GM19328 (cell line): ENCODE measurements at regions not wholly inside any gene's neighbourhood (a gene's known extent, or its start where the extent isn't known, plus 50 kb on each side); places are given as distances from the start of the nearest gene placed in this dataset.
"Not testable (repeated sequence)": the region's sequence is repeated elsewhere in the genome, so short reads cannot be mapped to it uniquely, and the experiment has no call there.

Source experiments
- ATAC-seq: cut with Tn5 transposase; IDR thresholded peaks from one replicate; pipeline ENCODE4 v1.9.1; 2021; ENCODE audit warnings: mild to moderate bottlenecking, moderate library complexity; ENCODE audit not compliant: unreplicated experiment

DNA sequence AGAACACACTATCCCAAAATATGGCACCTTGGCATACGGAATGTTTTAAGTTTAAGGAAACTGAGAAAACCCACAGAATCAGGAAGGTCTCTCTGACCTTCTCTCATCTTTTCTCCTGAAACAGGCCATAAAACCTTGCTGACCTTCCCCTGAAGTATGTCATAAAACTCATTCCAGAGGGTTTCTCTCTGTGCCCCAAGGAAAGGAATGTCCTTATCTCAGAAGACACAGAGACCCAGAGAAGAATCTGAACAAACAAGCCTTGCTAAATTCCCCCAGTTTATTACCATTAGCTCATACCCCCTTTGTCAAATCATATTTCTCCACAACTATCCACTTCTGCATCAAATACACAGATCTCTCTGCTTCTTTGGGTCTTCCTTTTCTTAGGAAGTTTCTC lies 603.1 kb downstream of the MCTP2 start:
- ATAC-seq, result no peak

DNA sequence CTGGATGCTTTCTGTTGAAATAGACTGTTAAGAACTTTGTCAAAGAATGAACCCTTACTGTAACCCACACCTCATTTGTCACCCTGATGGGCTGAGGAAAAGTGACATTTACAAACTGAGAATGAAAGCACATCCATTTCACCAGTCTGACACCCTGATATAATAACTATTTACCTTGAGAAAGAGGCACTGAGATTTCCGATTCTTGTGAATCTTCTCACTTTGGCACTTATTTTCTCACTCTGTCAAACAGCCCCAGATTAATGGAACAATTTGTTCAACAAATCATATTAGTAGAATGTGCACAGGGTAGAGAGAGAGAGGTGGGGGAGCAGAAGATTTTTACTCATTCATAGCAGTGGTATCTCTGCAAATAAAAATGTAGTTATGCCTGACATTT lies 606.9 kb downstream of the MCTP2 start:
- no peak for ATAC-seq

DNA sequence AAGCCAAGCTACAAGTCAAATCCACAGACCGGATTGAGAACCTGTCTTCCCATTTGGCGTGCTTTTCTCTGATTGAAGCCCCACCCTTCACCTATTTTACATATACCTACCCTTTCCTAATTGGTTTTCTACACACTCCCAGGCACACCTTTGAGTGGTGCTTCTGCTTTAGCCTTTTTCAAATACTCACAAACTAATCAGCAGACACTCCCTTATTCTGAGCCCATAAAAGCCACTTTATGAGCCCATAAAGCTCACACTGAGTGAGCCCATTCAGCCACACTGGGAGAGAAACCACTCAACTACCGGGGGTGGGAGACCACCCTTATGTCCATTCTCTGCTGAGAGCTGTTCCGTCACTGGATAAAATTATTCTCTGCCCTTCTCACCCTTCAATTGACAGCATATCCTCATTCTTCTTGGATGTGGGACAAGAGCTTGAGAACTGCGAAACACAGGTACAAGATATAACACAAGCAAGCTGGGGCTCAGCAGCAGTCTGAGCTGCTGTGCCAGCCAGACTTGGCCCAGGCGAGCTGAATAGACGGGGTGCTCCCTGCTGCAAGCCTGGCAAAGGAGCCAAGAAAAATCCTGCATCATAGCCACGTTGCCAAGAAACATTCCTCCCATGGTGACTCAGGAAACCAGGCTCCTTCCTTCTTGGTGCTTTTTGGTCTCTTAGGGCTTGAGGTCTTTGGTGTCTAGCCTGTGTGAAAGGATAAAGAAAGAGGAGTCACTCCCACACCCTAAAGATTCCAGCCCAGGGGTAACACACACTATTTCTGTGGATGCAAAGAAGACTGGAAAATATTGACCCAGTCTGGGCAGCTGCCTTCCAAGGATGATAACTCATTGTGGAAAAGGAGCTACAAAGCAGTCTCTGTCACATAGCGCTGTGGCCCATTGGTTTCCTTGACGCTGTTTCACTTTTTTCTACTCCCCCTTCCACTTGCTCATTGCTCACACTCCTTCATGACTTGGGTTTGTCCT lies 609.7 kb downstream of the MCTP2 start:
- no peak for ATAC-seq

DNA sequence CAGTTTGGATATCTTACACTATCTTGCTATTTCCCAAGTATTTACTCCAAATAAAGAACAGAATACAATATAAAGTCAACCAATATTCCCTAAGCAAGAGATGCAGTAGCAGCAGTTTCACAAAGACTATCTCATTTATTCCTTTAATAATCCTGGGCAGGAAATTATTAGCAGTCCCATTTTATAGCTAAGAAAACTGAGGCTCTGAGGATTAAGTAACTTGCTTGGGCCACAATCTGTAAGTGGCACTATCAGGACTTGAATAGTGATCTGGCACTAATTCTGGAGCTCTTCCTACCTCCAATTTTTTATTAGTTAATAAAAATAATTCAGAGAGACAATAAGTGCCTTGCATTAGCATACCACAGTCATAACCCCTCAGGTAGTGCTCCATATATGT lies 611.7 kb downstream of the MCTP2 start:
- no peak for ATAC-seq

DNA sequence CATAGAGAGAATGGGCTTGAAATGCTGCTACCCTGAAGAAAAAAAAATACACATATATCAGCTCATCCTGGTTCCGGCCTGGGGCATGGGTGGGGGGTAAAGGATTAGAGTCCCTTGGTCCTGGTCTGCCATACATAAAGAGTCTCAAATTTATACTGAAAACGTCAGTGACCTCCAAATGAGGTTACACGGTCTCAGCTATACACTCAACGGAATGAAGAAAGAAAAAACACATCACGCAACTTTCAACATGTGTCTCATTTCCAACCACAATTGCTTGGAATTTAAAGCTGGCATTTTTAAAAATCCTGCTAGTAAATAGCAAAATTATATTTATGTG lies 612.8 kb downstream of the MCTP2 start:
- no peak for ATAC-seq

DNA sequence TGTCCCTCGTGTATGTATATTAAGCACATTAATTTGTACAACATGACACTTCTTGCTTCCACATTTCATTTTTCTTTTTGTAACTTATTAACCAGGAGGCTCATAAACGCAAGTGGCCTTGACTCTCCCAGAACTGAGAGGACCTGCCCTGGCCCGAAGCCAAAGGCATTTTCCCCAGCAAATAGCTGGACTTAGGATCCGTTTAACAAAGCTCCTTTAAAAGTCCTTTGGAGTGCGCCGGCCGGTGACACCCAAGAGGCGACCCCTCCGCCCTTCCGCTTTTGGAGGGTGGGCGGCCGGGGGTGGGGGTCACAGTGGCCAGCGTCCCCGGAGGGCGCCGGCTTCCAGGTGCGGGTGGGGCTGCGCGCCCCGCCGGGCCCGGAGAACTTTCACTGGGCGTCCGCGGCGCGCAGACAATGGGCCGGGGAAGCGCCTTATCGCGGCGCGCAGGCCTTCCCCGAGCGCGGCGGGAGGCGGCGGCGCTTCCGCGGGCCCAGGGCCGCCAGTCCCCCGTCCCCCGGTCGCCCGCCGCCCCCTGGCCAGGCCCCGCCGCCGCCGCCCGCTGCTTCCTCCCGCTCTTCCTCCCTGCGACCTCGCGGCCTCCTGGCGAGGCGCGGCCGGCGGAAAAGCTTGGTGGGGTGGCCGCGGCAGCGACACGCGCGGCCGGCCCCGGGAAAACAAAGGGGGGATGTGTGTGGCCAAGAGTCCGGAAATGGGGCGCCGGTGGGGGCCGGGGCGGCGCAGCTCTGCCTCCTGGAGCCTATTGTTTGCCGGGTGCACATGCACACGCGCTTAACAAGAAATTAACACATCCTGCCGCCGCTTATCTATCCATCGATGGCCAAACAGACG lies 613.4 kb downstream of the MCTP2 start:
- no peak for ATAC-seq

DNA sequence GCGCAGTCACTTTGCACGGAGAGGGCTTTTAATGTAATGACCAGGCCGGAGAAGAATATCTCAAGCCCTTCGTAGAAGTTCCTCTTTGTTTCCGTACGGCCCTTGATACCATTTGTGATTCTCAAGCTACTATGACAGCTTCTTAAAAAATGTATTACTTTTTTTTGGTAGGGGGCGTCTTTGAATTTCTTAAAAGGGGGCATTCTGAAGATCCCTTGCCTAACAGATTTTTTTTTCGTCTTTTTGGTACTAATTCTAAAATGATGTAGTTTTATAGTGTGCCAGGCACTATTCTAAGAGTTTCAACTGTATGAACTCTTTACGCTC lies 614.0 kb downstream of the MCTP2 start:
- no peak for ATAC-seq

DNA sequence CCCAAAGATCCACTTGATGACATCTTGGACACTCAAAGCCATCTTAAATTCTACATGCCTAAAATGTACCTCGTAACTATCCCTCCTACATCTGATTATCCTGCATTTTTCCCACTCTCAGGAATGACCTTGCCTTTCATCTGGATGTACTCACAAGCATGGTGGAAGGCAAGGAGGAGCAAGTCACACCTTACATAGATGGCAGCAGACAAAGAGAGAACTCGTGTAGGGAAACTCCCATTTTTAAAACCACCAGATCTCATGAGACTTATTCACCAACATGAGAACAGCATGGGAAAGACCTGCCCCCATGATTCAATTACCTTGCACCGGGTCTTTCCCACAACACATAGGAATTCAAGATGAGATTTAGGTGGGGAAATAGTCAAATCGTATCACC lies 616.0 kb downstream of the MCTP2 start:
- no peak for ATAC-seq

DNA sequence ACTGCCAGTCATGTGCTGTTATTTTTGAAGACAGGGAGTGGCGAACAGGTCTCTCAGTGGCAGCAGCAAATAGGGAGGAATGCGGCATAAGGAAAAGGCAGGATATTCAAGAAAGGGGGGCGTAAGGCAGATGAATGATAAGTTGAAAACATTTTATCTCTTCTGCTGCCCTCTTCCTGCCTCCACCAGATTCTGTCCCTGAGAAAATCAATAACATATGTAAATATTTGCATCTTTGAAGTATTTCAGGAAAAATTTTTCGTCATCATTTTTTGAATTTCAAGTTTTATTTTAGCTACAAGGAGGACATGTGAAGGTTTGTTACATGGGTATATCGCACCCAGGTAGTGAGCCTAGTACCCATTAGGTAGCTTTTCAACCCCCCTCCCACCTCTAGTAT lies 616.7 kb downstream of the MCTP2 start:
- ATAC-seq, result no peak

DNA sequence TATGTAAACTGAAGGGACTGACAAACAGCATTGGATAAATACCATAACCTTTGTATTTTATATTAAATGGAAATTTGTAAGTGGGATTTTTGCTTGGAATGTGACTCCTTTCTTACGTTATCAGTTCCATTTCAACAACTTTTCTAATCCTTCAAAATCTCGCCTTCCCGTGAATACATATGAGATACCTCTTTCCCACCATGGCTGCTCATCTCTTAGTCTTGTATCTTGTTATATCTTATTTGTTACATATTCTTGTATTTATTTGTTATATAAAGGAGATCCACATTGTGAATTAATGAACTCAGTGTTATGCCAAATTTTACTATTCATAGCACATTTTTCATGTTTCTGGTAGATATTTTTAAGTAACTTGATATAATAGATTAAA lies 623.7 kb downstream of the MCTP2 start:
- no peak for ATAC-seq

DNA sequence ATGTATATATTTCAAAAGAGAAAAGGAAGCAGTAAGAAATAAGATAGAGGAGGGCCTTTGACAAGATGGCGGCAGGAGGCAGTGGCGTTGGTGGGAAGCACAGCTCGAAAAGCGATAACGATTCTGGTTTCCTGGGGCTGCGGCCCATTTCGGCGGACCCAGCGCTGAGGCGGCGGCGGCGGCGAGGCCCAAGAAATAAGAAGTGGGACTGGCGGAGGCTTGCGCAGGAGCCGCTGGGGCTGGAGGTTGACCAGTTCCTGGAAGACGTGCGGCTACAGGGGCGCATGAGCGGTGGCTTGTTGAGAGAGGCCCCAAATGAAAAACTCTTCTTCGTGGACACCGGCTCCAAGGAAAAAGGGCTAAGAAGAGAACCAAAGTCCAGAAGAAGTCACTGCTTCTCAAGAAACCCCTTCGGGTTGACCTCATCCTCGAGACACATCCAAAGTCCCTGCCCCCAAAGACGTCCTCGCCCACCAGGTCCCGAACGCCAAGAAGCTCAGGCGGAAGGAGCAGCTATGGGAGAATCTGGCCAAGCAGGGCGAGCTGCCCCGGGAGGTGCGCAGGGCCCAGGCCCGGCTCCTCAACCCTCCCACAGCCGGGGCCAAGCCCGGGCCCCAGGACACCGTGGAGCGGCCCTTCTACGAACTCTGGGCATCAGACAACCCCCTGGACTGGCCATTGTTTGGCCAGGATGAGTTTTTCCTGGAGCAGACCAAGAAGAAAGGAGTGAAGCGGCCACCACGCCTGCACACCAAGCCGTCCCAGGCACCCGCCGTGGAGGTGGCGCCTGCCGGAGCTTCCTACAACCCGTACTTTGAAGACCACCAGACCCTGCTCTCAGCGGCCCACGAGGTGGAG lies 624.3 kb downstream of the MCTP2 start:
- ATAC-seq, result no peak

DNA sequence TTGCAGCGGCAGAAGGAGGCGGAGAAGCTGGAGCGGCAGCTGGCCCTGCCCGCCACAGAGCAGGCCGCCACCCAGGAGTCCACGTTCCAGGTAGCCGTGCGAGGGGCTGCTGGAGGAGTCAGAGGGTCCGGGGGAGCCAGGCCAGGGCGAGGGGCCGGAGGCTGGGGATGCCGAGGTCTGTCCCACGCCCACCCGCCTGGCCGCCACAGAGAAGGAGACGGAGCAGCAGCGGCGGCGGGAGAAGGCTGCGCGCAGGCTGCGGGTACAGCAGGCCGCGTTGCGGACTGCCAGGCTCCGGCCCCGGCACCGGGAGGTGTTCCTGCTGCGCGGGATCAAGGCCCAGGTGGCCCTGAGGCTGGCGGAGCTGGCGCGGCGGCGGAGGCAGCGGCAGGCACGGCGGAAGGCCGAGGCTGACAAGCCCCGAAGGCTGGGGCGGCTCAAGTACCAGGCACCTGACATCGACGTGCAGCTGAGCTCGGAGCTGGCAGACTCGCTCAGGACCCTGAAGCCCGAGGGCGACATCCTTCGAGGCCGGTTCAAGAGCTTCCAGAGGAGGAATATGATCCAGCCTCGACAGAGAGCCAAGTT lies 625.0 kb downstream of the MCTP2 start:
- no peak for ATAC-seq

DNA sequence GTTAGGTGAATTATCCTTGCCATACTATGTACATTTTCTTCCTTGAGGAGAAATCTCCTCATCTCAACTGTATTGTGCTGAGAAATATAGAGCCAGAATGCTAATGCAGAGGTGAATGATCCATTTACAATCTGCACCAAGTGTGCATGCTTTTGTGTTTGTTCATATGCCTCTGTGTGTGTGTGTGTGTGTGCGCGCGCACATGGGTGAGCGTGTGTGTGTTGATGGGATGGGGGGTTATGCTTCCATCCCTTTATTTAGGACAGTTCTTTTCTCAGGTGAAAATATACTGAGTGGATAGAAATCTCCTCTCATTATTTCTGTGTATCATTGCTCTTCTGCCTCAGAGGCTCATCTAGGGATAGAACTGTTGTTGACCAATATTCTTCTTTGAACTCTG lies 626.1 kb downstream of the MCTP2 start:
- ATAC-seq, result no peak

DNA sequence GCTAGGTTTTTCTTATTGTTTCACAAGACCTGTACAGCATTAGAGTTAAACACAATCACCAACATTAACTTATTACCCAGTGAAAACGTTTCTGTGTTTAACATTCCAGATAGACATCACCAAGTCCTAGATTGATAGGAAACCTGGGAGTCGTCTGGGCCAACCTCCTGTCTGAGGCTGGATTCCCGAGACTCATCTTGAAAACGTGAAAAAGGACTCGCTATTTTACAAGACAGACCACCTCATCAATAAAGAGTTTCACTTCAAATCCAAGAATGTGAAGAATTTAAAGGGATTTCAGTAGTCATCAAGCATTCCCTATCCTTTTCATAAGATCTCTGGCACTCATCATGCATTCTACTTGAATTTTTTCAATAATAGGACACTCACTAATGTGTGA lies 626.6 kb downstream of the MCTP2 start:
- ATAC-seq, result no peak

DNA sequence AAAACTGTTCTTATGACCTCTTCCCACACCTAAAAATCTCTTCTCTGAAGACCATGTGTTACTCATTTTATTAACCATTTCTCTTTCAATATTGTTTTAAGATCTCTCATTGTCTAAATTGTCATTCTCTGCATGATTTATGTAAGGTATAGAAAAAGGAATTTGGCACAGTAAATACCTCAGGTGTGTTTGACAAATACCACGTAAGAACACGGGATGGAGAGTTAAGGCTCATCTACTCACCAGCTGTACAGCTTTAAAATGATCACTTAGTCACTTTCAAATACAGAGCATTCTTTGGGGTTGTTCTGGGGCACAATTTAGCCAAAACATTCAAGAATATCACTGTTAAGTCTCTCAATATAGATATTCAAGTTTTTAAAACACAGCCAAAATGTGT lies 627.1 kb downstream of the MCTP2 start:
- ATAC-seq, result no peak

DNA sequence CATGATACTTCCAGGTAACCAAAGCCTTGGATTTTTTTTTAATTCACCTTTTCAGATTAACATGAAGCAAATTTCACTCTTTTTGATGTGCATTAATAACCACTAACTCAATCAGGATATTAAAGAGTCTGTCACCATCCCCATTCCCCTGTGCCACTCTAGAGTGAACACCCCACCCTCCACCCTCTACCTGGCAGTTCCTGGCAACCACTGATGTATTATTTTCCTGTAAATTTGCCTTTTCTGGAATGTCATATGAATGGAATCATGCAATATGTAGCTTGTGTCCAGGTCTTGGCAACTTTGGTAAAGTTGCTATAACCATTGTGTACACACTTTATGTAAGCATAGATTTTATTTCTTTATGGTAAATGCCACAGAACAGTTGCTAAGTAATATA lies 627.6 kb downstream of the MCTP2 start:
- ATAC-seq, result no peak

DNA sequence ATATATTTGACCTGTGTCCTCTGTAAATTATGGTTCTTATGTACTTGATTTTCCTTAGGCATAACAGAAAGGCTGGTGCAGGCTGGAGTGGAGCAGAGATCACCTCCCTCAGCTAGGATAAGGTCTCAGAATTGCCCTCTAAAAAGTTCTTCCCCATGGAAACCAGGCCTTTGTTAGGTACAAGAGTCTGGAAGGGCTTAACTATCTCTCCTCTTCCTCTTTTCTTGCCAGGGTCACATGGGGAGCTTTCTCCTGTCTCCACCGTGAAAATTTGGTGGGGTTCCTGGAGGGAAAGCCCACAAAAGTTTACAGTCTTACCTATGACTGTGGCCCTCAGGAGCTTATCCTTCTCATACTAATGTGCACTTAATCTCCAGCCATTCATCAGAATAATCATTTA lies 633.2 kb downstream of the MCTP2 start:
- no peak for ATAC-seq

DNA sequence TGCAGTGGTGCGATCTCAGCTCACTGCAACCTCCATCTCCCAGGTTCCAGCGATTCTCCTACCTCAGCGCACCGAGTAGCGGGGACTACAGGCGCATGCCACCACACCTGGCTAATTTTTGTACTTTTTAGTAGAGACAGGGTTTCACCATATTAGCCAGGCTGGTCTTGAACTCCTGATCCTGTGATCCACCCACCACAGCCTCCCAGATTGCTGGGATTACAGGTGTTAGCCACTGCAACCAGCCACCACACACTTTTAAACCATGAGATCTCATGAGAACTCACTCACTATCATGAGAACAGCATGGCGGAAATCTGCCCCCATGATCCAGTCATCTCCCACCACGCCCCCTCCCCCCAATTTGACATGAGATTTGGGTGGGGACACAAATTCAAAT lies 636.9 kb downstream of the MCTP2 start:
- not testable (repeated sequence) for ATAC-seq

DNA sequence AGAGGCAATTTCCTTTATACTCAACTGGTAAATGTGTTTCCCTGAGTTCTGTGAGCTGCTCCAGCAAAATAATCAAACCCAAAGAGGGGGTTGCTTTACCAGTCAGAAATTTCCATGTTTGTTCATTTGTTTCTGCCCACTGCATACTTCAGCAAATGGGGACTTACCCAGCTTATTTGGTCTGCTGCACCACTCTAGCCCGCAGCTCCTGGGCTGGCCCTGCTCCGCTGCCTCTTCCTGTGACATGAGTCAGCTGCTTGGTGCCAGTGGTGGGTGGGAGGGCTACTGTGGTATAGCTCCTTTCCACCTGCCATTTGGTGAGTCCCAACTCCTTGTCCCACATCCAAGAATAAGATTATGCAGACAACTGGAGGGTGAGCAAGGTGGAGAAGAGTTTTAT lies 644.2 kb downstream of the MCTP2 start:
- no peak for ATAC-seq

DNA sequence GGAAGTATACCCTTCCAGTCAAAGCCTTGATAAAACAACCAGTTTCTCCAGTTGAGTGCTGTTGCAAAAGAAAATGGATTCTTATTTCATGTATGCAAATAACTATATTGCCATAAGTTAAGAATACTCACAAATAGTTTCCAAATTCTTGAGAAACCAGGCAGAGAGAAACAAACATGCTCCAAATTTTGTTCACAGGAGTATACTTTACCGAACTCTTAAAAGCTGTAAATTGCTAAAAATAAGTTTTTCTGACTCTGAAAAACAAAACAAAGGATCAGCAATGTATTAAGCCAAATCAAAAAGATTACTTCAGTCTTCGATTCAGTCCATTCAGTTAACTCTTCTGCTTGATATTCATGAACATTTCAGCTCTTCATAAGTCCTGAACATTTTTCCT lies 646.5 kb downstream of the MCTP2 start:
- ATAC-seq, result no peak
